WERI-Rb-1 (cell line): ENCODE measurements at regions not wholly inside any gene's neighbourhood (a gene's known extent, or its start where the extent isn't known, plus 50 kb on each side); places are given as distances from the start of the nearest gene placed in this dataset.
"Not testable (repeated sequence)": the region's sequence is repeated elsewhere in the genome, so short reads cannot be mapped to it uniquely, and the experiment has no call there.

Source experiments
- DNase-seq: peaks from one replicate; pipeline ENCODE4 v3.0.0-alpha.2; 2020
- H3K27ac ChIP-seq: fragments of 250-450 bp; sonication (Bioruptor Pico); 2 replicates; pipeline ENCODE4 v1.5.1; 2020; ENCODE audit warnings: mild to moderate bottlenecking, moderate library complexity
- H3K27me3 ChIP-seq: fragments of 250-450 bp; sonication (Bioruptor Pico); 2 replicates; pipeline ENCODE4 v1.5.1; 2021; ENCODE audit warnings: mild to moderate bottlenecking, low read depth, moderate library complexity; ENCODE audit not compliant: insufficient read depth, severe bottlenecking
- H3K36me3 ChIP-seq: fragments of 250-450 bp; sonication (Bioruptor Pico); 2 replicates; pipeline ENCODE4 v1.5.1; 2020; ENCODE audit warnings: mild to moderate bottlenecking, moderate library complexity
- H3K4me3 ChIP-seq: 2 replicates; pipeline ENCODE4 v1.5.1; 2011; ENCODE audit warnings: low read depth, mild to moderate bottlenecking, control low read depth, low read length
- H3K9me3 ChIP-seq: fragments of 250-450 bp; sonication (Bioruptor Pico); 2 replicates; pipeline ENCODE4 v1.5.1; 2021; ENCODE audit warnings: mild to moderate bottlenecking, moderate library complexity; ENCODE audit not compliant: severe bottlenecking
- TF ChIP-seq, protein P1 (sequence below): IDR thresholded peaks from 2 replicates; pipeline ENCODE4 v1.5.1; 2011; ENCODE audit warnings: low read depth, mild to moderate bottlenecking, control low read depth, inconsistent platforms, low read length

DNA sequence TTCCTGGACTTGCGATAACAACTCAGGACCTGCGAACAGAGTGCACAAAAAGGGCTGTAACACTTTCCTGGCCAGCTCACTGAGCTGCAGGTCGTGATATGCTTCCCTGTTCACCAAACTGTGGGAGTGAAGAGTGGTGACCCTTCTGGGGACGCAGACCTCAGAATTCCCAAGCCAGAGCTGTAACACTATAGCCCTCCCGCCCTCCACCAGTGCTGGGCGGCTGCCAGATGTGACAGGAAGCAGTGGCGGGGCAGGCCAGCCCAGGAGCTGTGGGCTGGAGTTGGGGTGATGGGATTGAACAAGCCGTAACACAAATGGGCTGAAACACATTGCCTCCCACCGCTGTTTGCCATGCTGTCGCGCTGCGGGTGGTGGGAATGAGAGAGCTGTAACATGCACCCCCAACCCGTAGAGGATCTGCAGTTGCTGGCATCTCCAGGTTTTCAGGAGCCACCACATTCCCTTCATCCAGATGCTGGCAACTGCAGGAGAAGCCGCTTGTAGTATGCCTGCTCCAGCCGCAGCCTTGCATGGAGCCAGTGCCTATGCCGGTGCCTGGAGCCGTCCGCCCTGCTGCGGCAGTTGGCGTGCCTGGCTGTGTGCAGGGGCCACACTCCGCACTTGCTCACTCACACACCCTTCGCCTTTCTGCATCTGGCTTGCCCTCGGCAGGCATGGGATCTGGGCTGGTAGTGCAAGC, 145.8 kb downstream of the GPCPD1 start:
- Histone ChIP-seq H3K27me3 (peaks cover 19% of the 10 kb centered on the region), H3K9me3 (no peaks in the 10 kb centered on the region), H3K27ac (no peak overlapping the region), H3K4me3 (no peak overlapping the region), H3K36me3 (no peaks in the 10 kb centered on the region)
- TF ChIP-seq, protein P1, sequence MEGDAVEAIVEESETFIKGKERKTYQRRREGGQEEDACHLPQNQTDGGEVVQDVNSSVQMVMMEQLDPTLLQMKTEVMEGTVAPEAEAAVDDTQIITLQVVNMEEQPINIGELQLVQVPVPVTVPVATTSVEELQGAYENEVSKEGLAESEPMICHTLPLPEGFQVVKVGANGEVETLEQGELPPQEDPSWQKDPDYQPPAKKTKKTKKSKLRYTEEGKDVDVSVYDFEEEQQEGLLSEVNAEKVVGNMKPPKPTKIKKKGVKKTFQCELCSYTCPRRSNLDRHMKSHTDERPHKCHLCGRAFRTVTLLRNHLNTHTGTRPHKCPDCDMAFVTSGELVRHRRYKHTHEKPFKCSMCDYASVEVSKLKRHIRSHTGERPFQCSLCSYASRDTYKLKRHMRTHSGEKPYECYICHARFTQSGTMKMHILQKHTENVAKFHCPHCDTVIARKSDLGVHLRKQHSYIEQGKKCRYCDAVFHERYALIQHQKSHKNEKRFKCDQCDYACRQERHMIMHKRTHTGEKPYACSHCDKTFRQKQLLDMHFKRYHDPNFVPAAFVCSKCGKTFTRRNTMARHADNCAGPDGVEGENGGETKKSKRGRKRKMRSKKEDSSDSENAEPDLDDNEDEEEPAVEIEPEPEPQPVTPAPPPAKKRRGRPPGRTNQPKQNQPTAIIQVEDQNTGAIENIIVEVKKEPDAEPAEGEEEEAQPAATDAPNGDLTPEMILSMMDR, result no peak
- no peak for DNase-seq

DNA sequence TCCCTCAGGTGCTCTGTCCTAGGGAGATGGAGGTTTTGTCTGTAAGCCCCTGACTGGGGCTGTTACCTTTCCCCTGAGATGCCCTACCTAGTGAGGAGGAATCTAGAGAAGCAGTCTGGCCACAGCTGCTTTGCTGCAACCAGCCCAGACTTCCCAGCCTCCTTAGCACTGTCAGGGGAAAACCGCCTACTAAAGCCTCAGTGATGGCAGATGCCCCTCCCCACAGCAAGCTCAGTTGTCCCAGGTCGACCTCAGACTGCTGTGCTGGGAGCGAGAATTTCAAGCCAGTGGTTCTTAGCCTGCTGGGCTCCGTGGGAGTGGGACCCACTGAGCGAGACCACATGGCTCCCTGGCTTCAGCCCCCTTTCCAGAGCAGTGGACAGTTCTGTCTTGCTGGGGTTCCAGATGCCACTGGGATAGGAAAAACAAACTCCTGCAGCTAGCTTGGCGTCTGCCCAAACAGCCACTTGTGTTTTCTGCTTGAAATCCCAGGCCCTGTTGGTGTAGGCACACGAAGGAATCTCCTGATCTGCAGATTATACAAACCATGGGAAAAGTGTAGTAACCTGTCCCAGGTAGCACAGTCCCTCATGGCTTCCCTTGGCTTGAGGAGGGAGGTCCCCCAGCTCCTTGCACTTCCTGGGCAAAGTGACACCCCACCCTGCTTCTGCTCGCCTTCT, 146.4 kb upstream of the PROKR2 start:
- TF ChIP-seq, protein P1, result no peak
- DNase-seq, result peak; percentile 27
- H3K9me3 ChIP-seq, result no peaks in the 10 kb centered on the region
- H3K27ac ChIP-seq, result no peak overlapping the region
- H3K36me3 ChIP-seq, result no peaks in the 10 kb centered on the region
- H3K4me3 ChIP-seq, result peak overlapping the region; percentile 28
- peaks cover 14% of the 10 kb centered on the region for H3K27me3 ChIP-seq

- TF ChIP-seq, protein P1, result peak; percentile 32; the same call in 1 of the 2 replicates
- peak; percentile 11 for DNase-seq
These were observed 137.0 kb upstream of the PROKR2 start for GRCh38 chr20:5453745-5454144.

DNA sequence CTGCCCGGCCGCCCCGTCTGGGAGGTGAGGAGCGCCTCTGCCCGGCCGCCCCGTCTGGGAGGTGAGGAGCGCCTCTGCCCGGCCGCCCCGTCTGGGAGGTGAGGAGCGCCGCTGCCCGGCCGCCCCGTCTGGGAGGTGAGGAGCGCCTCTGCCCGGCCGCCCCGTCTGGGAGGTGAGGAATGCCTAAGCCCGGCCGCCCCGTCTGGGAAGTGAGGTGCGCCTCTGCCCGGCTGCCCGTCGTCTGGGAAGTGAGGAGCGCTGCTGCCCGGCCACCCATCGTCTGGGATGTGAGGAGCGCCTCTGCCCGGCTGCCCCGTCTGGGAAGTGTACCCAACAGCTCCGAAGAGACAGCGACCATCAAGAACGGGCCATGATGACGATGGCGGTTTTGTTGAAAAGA, 136.6 kb upstream of the PROKR2 start:
- H3K36me3 ChIP-seq, DNase-seq: not testable (repeated sequence)

More at GRCh38 chr20:5453745-5454144, 137.0 kb upstream of the PROKR2 start:
- H3K4me3 ChIP-seq, H3K27me3 ChIP-seq, H3K36me3 ChIP-seq, H3K9me3 ChIP-seq, H3K27ac ChIP-seq: not testable (repeated sequence)

GRCh38 chr20:5452691-5453090, 135.9 kb upstream of the PROKR2 start:
- not testable (repeated sequence) for H3K27me3 ChIP-seq, H3K4me3 ChIP-seq, DNase-seq, H3K36me3 ChIP-seq, H3K9me3 ChIP-seq, H3K27ac ChIP-seq

More for the DNA sequence above, 136.6 kb upstream of the PROKR2 start:
- not testable (repeated sequence) for H3K9me3 ChIP-seq, H3K27me3 ChIP-seq, H3K4me3 ChIP-seq, H3K27ac ChIP-seq

DNA sequence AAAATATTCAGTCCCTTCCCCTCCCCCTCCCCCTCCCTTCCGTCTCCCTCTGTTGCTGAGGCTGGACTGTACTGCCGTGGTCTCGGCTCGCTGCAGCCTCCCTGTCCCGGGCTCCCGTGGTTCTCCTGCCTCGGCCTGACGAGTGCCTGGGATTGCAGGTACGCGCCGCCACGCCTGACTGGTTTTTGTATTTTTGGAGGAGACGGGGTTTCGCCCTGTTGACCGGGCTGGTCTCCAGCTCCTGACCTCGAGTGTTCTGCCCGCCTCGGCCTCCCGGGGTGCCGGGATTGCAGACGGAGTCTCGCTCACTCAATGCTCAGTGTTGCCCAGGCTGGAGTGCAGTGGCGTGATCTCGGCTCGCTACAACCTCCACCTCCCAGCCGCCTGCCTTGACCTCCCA, 135.5 kb upstream of the PROKR2 start:
- not testable (repeated sequence) for H3K27ac ChIP-seq, H3K9me3 ChIP-seq, H3K27me3 ChIP-seq, H3K4me3 ChIP-seq, H3K36me3 ChIP-seq, DNase-seq

DNA sequence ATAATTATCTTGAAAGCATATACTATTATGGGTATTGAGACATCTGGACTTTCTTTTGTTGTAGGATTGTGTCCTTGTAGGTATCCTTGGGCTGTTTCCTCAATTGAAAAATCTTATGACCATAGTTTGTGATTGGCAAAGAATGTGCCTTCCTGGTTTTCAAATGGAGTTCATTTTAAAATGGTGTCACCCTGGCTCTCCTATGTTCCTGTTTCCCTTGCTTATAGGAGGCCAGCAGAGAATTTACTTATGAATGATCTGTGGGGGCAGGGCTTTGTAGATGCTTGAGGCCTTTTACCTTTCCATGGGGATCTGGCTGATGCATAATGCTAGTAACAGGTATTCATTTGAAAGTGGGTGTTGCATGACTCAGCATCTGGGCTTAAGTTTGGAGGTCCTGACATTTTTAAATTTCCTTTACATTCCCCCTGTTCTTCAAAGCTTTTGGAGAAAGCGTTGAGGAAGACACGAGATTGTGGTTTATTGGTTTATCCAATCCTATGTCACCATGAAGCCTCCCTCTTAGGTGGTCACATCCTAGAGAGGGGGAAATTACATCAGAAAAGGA, 135.0 kb upstream of the PROKR2 start:
- no peak overlapping the region for H3K4me3 ChIP-seq
- no peaks in the 10 kb centered on the region for H3K9me3 ChIP-seq
- peaks cover 3% of the 10 kb centered on the region for H3K27me3 ChIP-seq
- no peak for DNase-seq
- TF ChIP-seq, protein P1, result no peak
- H3K36me3 ChIP-seq, result no peaks in the 10 kb centered on the region
- H3K27ac ChIP-seq, result no peak overlapping the region
